Muscle layer of duodenum (tissue), 2 donors: ENCODE measurements at regions not wholly inside any gene's neighbourhood (a gene's known extent, or its start where the extent isn't known, plus 50 kb on each side); places are given as distances from the start of the nearest gene placed in this dataset.

Experiments
- H3K27ac ChIP-seq: one replicate; pipeline ENCODE4 v1.7.0; 2013; ENCODE audit warnings: mild to moderate bottlenecking, low read length
- H3K27me3 ChIP-seq: one replicate; pipeline ENCODE4 v1.7.0; 2013; ENCODE audit warnings: low read depth, mild to moderate bottlenecking, control low read depth, low read length
- H3K36me3 ChIP-seq, 2 donors: one replicate each; pipeline ENCODE4 v1.7.0; 2013; ENCODE audit warnings: low read length in 2 of 2, control low read depth in 1 of 2, mild to moderate bottlenecking in 1 of 2; ENCODE audit not compliant: insufficient read depth in 2 of 2, control insufficient read depth in 1 of 2
- H3K4me1 ChIP-seq, 2 donors: one replicate each; pipeline ENCODE4 v1.7.0; 2013; ENCODE audit warnings: low read length in 2 of 2, mild to moderate bottlenecking in 2 of 2, control low read depth in 1 of 2, moderate library complexity in 1 of 2; ENCODE audit not compliant: insufficient read depth in 2 of 2, control insufficient read depth in 1 of 2
- H3K4me3 ChIP-seq, 2 donors: one replicate each; pipeline ENCODE4 v1.7.0; 2013; ENCODE audit warnings: low read length in 2 of 2, low read depth in 1 of 2, mild to moderate bottlenecking in 1 of 2
- H3K9me3 ChIP-seq, 2 donors: one replicate each; pipeline ENCODE4 v1.7.0; 2013; ENCODE audit warnings: low read length in 2 of 2, control low read depth in 1 of 2, mild to moderate bottlenecking in 1 of 2; ENCODE audit not compliant: control insufficient read depth in 1 of 2
- donor health status: healthy.

- no peaks in the 10 kb centered on the region for H3K36me3 ChIP-seq
- H3K9me3 ChIP-seq = no peaks in the 10 kb centered on the region
- peak overlapping the region in 1 of 2 donors; percentile 36 for H3K4me3 ChIP-seq
- H3K27me3 ChIP-seq = no peaks in the 10 kb centered on the region
- no peak overlapping the region for H3K27ac ChIP-seq
- H3K4me1 ChIP-seq = peaks cover 18 to 28% of the 10 kb centered on the region in 2 donors
Observed at GRCh38 chr18:10059610-10060468, 146.0 kb downstream of the VAPA start.

DNA sequence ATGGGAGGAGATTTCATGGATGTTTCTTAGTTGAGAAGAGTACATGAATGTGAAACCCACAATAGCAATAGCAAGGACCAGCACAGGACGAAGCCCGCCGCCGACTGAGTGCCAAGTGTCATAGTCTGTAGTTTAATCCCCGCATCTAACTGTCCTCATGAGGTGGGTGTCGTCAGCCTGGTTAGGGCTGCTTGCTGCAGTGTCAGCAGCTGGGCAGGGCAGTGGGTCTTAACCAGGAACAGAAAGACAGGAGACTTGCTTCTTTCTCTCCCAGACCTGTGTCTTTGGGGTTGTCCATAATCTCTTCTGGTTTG is 146.6 kb downstream of the VAPA start:
- Histone ChIP-seq H3K4me3 (no peak overlapping the region), H3K27me3 (no peaks in the 10 kb centered on the region), H3K9me3 (no peaks in the 10 kb centered on the region), H3K4me1 (peaks cover 18 to 28% of the 10 kb centered on the region in 2 donors), H3K36me3 (no peaks in the 10 kb centered on the region), H3K27ac (no peak overlapping the region)

- H3K4me1 ChIP-seq = peaks cover 18 to 28% of the 10 kb centered on the region in 2 donors
Observed at GRCh38 chr18:10060841-10061240, 147.0 kb downstream of the VAPA start.

DNA sequence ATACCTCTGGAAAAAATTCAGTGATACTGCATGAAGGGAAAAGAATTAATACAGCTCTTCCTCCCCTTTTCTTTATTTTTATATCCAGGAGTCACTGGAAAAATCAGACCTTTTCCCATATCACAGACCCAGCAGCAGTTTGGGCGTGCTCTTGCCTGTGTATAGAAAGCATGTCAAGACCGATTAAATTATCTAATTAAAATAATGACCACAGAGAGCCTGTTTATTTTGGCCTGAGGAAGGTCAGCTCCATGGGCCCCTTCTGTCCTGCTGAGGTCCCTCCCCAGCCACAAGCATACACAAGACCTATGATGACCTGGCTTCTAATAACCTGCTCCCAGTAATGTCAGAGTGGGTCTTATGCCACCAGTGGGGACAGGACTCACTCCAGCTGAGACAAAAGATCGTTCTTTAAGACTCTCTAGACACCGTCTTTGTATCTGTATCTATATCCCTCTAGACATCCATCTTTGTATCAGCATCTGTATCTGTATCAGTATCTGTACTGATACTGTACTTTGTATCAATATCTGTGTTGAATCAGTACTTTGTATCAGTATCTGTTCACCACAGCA is 147.8 kb downstream of the VAPA start:
- H3K36me3 ChIP-seq = no peaks in the 10 kb centered on the region
- no peaks in the 10 kb centered on the region for H3K9me3 ChIP-seq
- no peaks in the 10 kb centered on the region for H3K27me3 ChIP-seq
- H3K4me1 ChIP-seq = peaks cover 18 to 28% of the 10 kb centered on the region in 2 donors
- H3K4me3 ChIP-seq = no peak overlapping the region
- no peak overlapping the region for H3K27ac ChIP-seq

More at GRCh38 chr18:10060841-10061240, 147.0 kb downstream of the VAPA start:
- Histone ChIP-seq H3K27ac (no peak overlapping the region), H3K27me3 (no peaks in the 10 kb centered on the region), H3K4me3 (no peak overlapping the region), H3K9me3 (no peaks in the 10 kb centered on the region), H3K36me3 (no peaks in the 10 kb centered on the region)

DNA sequence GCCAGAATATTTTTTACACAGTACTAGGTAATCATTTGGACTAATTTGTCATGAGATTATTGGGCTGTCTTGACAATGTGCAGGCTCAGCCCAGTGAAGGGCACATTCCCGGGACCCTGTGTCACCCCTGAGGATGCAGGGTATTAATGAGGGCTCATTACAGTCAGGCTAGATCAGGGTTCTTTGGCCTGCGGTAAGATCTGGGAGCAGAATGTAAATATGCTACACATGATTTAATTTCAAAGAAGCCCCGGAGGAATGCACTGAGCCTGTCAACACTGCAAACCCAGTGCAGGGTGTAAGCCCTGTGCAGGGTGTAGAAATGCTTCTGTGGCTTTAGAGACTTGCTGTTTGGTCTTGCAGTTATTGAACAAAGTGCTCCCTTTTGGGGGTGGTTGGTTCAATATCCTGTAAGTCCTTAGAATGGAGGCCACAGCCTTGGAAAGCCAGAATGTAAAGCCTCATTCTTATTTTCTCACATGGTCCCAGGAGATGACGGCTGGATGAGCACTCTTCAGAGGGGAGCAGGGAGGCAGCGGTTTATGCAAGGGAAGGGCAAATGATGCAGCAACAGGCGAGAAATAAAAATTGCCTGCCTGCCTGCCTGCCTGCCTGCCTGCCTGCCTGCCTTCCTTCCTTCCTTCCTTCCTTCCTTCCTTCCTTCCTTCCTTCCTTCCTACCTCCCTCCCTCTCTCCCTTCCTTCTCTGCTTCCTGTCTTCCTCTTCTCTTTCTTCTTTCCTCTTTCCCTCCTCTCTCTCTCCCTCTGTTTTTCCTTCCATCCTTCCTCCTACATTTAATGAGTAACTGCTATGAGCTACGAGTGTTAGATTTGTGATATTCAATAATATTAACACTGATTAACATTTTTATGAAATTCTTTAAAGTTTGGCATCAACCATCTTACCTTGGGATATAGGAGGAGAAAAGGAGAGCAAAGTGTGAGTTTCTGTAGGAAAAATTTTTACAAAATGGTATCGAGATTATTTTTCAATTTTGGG is 148.8 kb downstream of the VAPA start:
- Histone ChIP-seq H3K4me1 (peaks cover 17 to 28% of the 10 kb centered on the region in 2 donors), H3K27me3 (no peaks in the 10 kb centered on the region), H3K36me3 (no peaks in the 10 kb centered on the region), H3K4me3 (no peak overlapping the region), H3K9me3 (no peaks in the 10 kb centered on the region), H3K27ac (no peak overlapping the region)

GRCh38 chr18:10063489-10063888 is 149.7 kb downstream of the VAPA start:
- H3K27me3 ChIP-seq = no peaks in the 10 kb centered on the region
- no peaks in the 10 kb centered on the region for H3K36me3 ChIP-seq
- H3K4me1 ChIP-seq = peaks cover 8 to 28% of the 10 kb centered on the region in 2 donors
- no peak overlapping the region for H3K4me3 ChIP-seq
- no peak overlapping the region for H3K27ac ChIP-seq
- H3K9me3 ChIP-seq = no peaks in the 10 kb centered on the region

GRCh38 chr18:10064267-10064666 is 150.5 kb downstream of the VAPA start:
- Histone ChIP-seq H3K9me3 (no peaks in the 10 kb centered on the region), H3K27ac (no peak overlapping the region), H3K4me1 (peaks cover under 1 to 23% of the 10 kb centered on the region in 2 donors), H3K36me3 (no peaks in the 10 kb centered on the region), H3K4me3 (no peak overlapping the region), H3K27me3 (no peaks in the 10 kb centered on the region)

GRCh38 chr18:10065296-10065695 is 151.5 kb downstream of the VAPA start:
- Histone ChIP-seq H3K27me3 (no peaks in the 10 kb centered on the region), H3K9me3 (no peaks in the 10 kb centered on the region), H3K4me1 (peaks cover 0 to 16% of the 10 kb centered on the region in 2 donors), H3K4me3 (no peak overlapping the region), H3K27ac (no peak overlapping the region), H3K36me3 (no peaks in the 10 kb centered on the region)

DNA sequence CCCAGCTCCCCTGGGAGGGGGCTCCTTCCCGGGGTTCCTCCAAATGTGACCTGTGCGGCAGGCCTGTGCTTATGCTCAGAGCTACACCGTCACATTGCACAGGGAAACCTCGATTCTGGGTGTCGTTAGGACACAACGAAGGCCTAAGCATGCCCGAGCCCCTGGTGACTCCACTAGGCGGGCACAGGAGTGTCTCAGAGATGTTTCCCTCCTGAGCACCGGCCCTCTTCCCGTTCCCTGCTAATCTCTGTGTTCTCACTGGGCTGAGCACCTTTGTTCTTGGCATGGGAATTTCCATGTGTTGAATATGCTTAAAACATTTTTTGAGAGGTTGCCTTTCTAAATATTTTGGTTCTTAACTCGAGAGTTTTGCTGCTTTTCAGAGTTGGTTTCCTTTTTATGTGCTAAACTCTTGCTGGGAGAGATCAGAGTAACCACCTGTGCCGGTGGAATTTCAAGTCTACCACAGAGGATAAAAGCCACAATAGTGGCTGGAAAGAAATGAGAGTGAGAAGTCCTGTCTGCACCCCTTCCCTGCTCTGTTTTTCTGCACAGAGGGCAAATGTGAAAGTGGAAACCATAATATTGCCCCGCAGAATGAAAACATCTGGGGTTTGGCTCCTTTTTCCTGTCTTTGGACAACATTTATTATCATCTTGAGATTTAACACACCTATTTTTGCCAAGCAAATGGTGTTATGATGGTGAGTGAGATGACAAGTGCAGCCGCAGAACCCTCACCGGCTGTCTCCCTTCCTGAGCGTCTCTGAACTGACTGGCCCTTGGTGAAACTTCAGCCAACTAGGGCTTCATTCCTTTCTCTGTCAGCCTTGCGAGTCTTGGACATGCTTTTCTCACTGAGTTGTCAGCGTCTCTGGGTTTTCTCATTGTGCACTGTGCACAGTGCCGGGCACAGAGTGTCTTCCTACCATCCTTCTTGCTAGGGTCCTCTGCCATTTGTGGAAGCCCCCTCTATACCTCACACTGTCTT is 154.1 kb downstream of the VAPA start:
- no peaks in the 10 kb centered on the region for H3K36me3 ChIP-seq
- no peaks in the 10 kb centered on the region for H3K9me3 ChIP-seq
- H3K4me3 ChIP-seq = no peak overlapping the region
- H3K4me1 ChIP-seq = no peaks in the 10 kb centered on the region
- no peak overlapping the region for H3K27ac ChIP-seq
- no peaks in the 10 kb centered on the region for H3K27me3 ChIP-seq

DNA sequence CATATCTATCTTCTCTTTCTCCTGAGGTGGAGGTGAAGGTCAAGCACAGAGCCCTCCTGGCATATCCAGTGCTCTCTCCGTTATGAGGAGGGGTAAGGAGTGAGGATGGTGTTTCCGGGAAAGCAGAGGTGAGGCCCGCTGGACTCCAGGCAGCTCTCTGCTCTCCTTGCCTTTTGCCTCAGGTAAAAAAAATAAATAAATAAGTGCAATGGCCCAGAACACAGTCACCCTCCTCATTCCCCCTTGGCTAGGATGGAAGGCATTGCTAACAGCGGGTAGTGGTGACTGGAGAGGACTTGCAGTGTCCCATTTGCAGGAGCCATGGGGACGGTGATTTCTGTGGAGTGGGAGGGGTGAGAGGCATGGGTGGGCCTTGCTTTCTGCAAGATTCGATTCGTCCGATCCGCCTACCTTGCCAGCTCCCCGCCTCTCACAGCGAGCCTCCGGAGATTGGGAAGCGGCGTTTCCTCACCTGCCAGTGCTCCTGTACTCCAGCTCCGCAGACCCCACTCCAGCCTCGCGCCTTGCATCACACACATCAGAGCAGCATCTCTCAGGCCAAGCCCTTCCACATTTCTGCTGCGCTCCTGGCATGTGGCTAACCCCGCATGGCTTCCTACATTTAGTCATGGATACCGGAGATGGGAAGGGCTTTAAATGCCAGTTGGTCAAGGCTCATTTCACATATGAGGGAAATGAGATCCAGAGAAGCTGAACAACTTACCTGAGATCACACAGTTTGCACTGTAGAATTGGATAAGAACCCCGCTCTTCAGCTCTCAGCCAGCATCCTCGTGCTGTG is 155.2 kb downstream of the VAPA start:
- no peak overlapping the region for H3K27ac ChIP-seq
- H3K36me3 ChIP-seq = no peaks in the 10 kb centered on the region
- no peak overlapping the region for H3K4me3 ChIP-seq
- H3K4me1 ChIP-seq = no peaks in the 10 kb centered on the region
- no peaks in the 10 kb centered on the region for H3K9me3 ChIP-seq
- H3K27me3 ChIP-seq = no peaks in the 10 kb centered on the region
